Renal cortex interstitium (tissue), 11 donors: ENCODE measurements at regions not wholly inside any gene's neighbourhood (a gene's known extent, or its start where the extent isn't known, plus 50 kb on each side); places are given as distances from the start of the nearest gene placed in this dataset.

Experiments
- DNase-seq, 11 donors: peaks; one replicate each; pipeline ENCODE4 v3.0.0-alpha.2; 2013; ENCODE audit warnings: low read depth in 9 of 11, low spot score in 4 of 11; ENCODE audit errors: extremely low read depth in 1 of 11

GRCh38 chrX:42536286-42536685 lies 241.7 kb downstream of the PPP1R2C start:
- DNase-seq: no peak

GRCh38 chrX:42535233-42535632 lies 242.7 kb downstream of the PPP1R2C start:
- no peak for DNase-seq

GRCh38 chrX:42533761-42534160 lies 244.2 kb downstream of the PPP1R2C start:
- no peak for DNase-seq

- no peak for DNase-seq
These were observed 246.5 kb downstream of the PPP1R2C start for GRCh38 chrX:42531441-42531840.

GRCh38 chrX:42530027-42530426 lies 247.9 kb downstream of the PPP1R2C start:
- no peak for DNase-seq

- DNase-seq: no peak
These were observed 253.6 kb downstream of the PPP1R2C start for GRCh38 chrX:42524379-42524778.

- DNase-seq: no peak
These were observed 258.2 kb downstream of the PPP1R2C start for GRCh38 chrX:42519666-42520231.

- no peak for DNase-seq
These were observed 262.0 kb downstream of the PPP1R2C start for GRCh38 chrX:42515939-42516338.

- no peak for DNase-seq
These were observed 272.9 kb downstream of the PPP1R2C start for GRCh38 chrX:42505016-42505415.

- DNase-seq: no peak
These were observed 278.3 kb downstream of the PPP1R2C start for GRCh38 chrX:42499620-42500019.

- DNase-seq: no peak
These were observed 280.6 kb downstream of the PPP1R2C start for GRCh38 chrX:42497356-42497755.

GRCh38 chrX:42496239-42496638 lies 281.7 kb downstream of the PPP1R2C start:
- DNase-seq: no peak

GRCh38 chrX:42495139-42495538 lies 282.8 kb downstream of the PPP1R2C start:
- DNase-seq: no peak

GRCh38 chrX:42491137-42491907 lies 286.6 kb downstream of the PPP1R2C start:
- no peak for DNase-seq

GRCh38 chrX:42490111-42490510 lies 287.9 kb downstream of the PPP1R2C start:
- DNase-seq: no peak

- no peak for DNase-seq
These were observed 292.4 kb downstream of the PPP1R2C start for GRCh38 chrX:42485601-42486000.

GRCh38 chrX:42484233-42484632 lies 293.7 kb downstream of the PPP1R2C start:
- no peak for DNase-seq

- DNase-seq: no peak
These were observed 300.6 kb downstream of the PPP1R2C start for GRCh38 chrX:42477396-42477795.

- DNase-seq: no peak
These were observed 305.2 kb downstream of the PPP1R2C start for GRCh38 chrX:42472727-42473126.

GRCh38 chrX:42466332-42467046 lies 311.5 kb downstream of the PPP1R2C start:
- DNase-seq: no peak
